ENCODE measurements at regions not wholly inside any gene's neighbourhood (a gene's known extent, or its start where the extent isn't known, plus 50 kb on each side); places are given as distances from the start of the nearest gene placed in this dataset.
A peak's percentile ranks its signal among the peaks of the same experiment; 100 is the strongest.

DNA sequence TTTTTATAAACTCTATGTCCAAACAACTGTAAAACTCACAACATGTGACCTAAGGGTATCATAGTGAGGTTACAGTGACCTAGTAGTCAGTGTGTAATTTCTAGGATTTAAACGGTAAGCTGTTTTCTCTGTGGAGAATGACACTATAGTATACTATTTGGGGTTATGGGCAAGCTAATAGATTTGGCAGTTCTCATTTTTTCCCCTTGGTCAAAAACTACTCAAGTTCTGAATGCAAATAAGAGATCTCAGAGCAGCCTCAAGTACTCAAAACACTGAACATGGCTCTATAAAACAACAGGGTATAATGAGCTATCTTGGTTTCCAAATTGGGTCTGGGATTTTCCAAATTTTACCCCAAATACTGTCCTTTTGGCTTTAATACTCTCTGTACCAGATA is 88.5 kb upstream of the HMCN1 start:
- ChIA-PET CTCF (interaction anchor here (0.6 to 2.3 kb wide), 8 partner anchors 21 to 475 kb away, joined by 3 to 14 read pairs (median 4); partner anchors contain the start of gene IVNS1ABP), POLR2A (interaction anchor here (2.1 kb wide), 1 partner anchor 329 kb away, joined by 13 read pairs; the partner anchor contains the start of gene IVNS1ABP)
- TF ChIP-seq, protein P1, sequence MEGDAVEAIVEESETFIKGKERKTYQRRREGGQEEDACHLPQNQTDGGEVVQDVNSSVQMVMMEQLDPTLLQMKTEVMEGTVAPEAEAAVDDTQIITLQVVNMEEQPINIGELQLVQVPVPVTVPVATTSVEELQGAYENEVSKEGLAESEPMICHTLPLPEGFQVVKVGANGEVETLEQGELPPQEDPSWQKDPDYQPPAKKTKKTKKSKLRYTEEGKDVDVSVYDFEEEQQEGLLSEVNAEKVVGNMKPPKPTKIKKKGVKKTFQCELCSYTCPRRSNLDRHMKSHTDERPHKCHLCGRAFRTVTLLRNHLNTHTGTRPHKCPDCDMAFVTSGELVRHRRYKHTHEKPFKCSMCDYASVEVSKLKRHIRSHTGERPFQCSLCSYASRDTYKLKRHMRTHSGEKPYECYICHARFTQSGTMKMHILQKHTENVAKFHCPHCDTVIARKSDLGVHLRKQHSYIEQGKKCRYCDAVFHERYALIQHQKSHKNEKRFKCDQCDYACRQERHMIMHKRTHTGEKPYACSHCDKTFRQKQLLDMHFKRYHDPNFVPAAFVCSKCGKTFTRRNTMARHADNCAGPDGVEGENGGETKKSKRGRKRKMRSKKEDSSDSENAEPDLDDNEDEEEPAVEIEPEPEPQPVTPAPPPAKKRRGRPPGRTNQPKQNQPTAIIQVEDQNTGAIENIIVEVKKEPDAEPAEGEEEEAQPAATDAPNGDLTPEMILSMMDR (IDR thresholded peaks at IDR 0.05; ENCODE audit: insufficient read depth in 1 of 2, low read depth in 1 of 2, low read length in 1 of 2, severe bottlenecking in 1 of 2, unreplicated experiment in 1 of 2): no peak
- H3K4me3 Mint-ChIP-seq (ENCODE audit: unreplicated experiment): no peak overlapping the region
- no TSS peak for BruUV-seq (replicated peaks)
- H3K27me3 Mint-ChIP-seq (ENCODE audit: insufficient read depth, unreplicated experiment): no peaks in the 10 kb centered on the region
- Histone ChIP-seq H3K4me1 (peaks cover 37% of the 10 kb centered on the region), H3K9me3 (peaks cover 22% of the 10 kb centered on the region), H3K27me3 (replicated peaks; ENCODE audit: control insufficient read depth, insufficient read depth, low read length) (no peaks in the 10 kb centered on the region), H3K4me3 (ENCODE audit: low read depth, low read length) (no peak overlapping the region), H3K36me3 (ENCODE audit: control insufficient read depth, insufficient read depth, low read length) (no peaks in the 10 kb centered on the region; the same call in 1 of the 2 replicates)
- no peak for DNase-seq
- H3K4me1 Mint-ChIP-seq (ENCODE audit: low read depth, unreplicated experiment): peaks cover 24% of the 10 kb centered on the region
- peak overlapping the region; percentile 86 for H3K27ac Mint-ChIP-seq (ENCODE audit: unreplicated experiment)
- H3K9me3 Mint-ChIP-seq (ENCODE audit: unreplicated experiment): peaks cover 14% of the 10 kb centered on the region
- peaks cover 15% of the 10 kb centered on the region for H3K36me3 Mint-ChIP-seq (ENCODE audit: insufficient read depth, unreplicated experiment)
- intact Hi-C loops (cut with micrococcal nuclease; ENCODE audit: unreplicated experiment): loop anchor here (1.0 to 2.0 kb wide), 3 partner anchors 51 to 329 kb away; partner anchors contain the start of gene IVNS1ABP

DNA sequence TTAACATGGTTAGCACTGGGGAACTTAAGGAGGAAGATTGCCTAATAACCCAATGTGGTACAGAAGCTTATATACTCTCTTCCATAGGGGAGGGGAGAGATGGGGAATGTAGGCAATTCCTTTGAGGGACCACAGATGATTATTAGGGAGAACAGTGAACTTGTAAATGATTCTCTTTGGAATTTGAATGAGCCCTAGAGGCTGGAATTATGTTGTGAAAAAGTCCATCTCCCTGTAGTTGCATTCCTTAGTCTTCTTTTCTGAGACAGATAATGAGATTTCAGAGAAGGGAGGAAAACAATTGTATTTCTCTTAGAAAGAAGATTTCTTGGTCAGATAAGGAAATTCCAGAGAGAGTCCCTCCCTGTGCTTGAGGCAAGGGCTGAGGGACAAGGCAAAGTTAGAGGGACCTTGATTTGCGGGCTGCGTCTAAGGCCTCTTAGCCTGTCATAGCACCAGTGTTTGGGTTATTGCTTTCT is 89.0 kb upstream of the HMCN1 start:
- Mint-ChIP-seq H3K36me3 (ENCODE audit: insufficient read depth, unreplicated experiment) (peaks cover 15% of the 10 kb centered on the region), H3K9me3 (ENCODE audit: unreplicated experiment) (peaks cover 9% of the 10 kb centered on the region), H3K27me3 (ENCODE audit: insufficient read depth, unreplicated experiment) (no peaks in the 10 kb centered on the region), H3K27ac (ENCODE audit: unreplicated experiment) (peak overlapping the region; percentile 86), H3K4me1 (ENCODE audit: low read depth, unreplicated experiment) (peaks cover 19% of the 10 kb centered on the region), H3K4me3 (ENCODE audit: unreplicated experiment) (peak overlapping the region; percentile 27)
- CTCF ChIA-PET: interaction anchor here (2.3 kb wide), 1 partner anchor 328 kb away, joined by 14 read pairs; the partner anchor contains the start of gene IVNS1ABP
- Histone ChIP-seq H3K27me3 (replicated peaks; ENCODE audit: control insufficient read depth, insufficient read depth, low read length) (no peaks in the 10 kb centered on the region), H3K4me3 (ENCODE audit: low read depth, low read length) (no peak overlapping the region), H3K36me3 (ENCODE audit: control insufficient read depth, insufficient read depth, low read length) (no peaks in the 10 kb centered on the region; the same call in 1 of the 2 replicates), H3K9me3 (peaks cover 22% of the 10 kb centered on the region), H3K4me1 (peaks cover 37% of the 10 kb centered on the region)
- TF ChIP-seq, protein P1 (IDR thresholded peaks at IDR 0.05; ENCODE audit: insufficient read depth in 1 of 2, low read depth in 1 of 2, low read length in 1 of 2, severe bottlenecking in 1 of 2, unreplicated experiment in 1 of 2): no peak
- no TSS peak for BruUV-seq (replicated peaks)
- intact Hi-C loops (cut with micrococcal nuclease; ENCODE audit: unreplicated experiment): no loop called here
- POLR2A ChIA-PET: interaction anchor here (2.1 kb wide), 1 partner anchor 328 kb away, joined by 13 read pairs; the partner anchor contains the start of gene IVNS1ABP
- no peak for DNase-seq

DNA sequence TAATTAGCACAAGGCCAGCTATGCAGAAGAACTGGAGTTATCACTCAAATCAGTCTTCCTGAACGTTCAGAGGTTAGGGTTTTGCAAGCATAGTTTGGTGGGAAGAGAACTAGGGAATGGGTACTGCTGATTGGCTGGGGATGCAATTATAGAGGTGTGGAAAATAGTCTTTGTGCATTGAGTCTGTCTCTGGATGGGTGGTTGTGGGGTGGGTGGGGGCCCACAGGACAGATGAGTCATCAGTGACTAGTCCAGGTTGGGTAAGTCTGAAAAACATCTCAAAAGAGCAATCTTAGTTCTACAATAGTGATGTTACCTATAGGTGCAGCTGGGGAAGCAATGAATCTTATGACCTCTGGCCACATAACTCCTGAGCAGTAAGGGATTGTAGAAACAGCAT is 89.7 kb upstream of the HMCN1 start:
- Histone ChIP-seq H3K27me3 (replicated peaks; ENCODE audit: control insufficient read depth, insufficient read depth, low read length) (no peaks in the 10 kb centered on the region), H3K4me1 (peaks cover 37% of the 10 kb centered on the region), H3K9me3 (peaks cover 22% of the 10 kb centered on the region), H3K4me3 (ENCODE audit: low read depth, low read length) (no peak overlapping the region), H3K36me3 (ENCODE audit: control insufficient read depth, insufficient read depth, low read length) (no peaks in the 10 kb centered on the region; the same call in 1 of the 2 replicates)
- H3K4me3 Mint-ChIP-seq (ENCODE audit: unreplicated experiment): no peak overlapping the region
- intact Hi-C loops (cut with micrococcal nuclease; ENCODE audit: unreplicated experiment): no loop called here
- TF ChIP-seq, protein P1 (IDR thresholded peaks at IDR 0.05; ENCODE audit: insufficient read depth in 1 of 2, low read depth in 1 of 2, low read length in 1 of 2, severe bottlenecking in 1 of 2, unreplicated experiment in 1 of 2): no peak
- peaks cover 2% of the 10 kb centered on the region for H3K9me3 Mint-ChIP-seq (ENCODE audit: unreplicated experiment)
- BruUV-seq (replicated peaks): no TSS peak
- CTCF ChIA-PET: no interaction called here
- no peaks in the 10 kb centered on the region for H3K27me3 Mint-ChIP-seq (ENCODE audit: insufficient read depth, unreplicated experiment)
- peak overlapping the region; percentile 86 for H3K27ac Mint-ChIP-seq (ENCODE audit: unreplicated experiment)
- DNase-seq: no peak
- POLR2A ChIA-PET: no interaction called here
- H3K4me1 Mint-ChIP-seq (ENCODE audit: low read depth, unreplicated experiment): peaks cover 13% of the 10 kb centered on the region
- H3K36me3 Mint-ChIP-seq (ENCODE audit: insufficient read depth, unreplicated experiment): peaks cover 15% of the 10 kb centered on the region
